Medulla oblongata (tissue), 1 donor: ENCODE measurements at regions not wholly inside any gene's neighbourhood (a gene's known extent, or its start where the extent isn't known, plus 50 kb on each side); places are given as distances from the start of the nearest gene placed in this dataset.

Experiments
- DNase-seq: peaks from one replicate; pipeline ENCODE4 v3.0.0-alpha.2; 2015; ENCODE audit errors: extremely low spot score

DNA sequence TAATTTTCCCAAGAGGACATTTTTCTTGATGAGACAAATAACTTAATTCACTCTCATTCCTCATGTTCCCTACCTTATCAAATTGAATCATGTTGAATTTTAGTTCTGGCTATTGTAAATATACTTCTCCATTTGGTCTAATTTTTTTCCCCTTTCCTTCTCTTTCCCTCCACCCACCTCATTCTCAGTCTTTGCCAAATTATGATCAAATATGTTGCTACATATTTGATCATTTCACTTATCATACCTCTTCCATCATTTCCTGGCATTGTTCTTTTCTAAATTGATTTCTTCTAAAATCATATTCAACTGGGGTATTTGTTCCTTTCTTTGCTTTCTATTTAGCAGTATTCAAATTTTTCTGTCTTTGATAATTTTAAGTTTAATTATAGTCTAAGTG lies 52.3 kb downstream of the HDGFL1 start:
- DNase-seq: no peak

- no peak for DNase-seq
These were observed 53.0 kb downstream of the HDGFL1 start for GRCh38 chr6:22622351-22622750.

DNA sequence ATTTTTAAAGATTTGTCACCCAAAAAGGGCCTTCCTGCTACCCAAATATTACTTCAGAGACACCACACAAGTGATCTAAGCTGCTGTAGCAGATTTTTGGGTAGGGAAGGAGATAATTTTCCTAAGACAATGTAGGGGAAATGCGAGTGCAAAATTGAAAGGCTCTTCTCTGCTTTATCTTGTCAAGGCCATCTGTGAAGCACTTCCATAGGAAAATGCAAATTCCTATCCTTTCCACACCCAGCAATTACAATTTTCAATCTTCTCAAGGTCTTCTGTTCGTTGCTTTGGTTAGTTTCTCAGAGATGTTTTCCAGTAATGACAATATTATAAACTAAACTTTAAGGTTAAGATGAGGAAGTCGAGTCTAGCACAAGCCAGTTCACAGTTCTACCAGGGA lies 53.4 kb downstream of the HDGFL1 start:
- DNase-seq: no peak

GRCh38 chr6:22627644-22628043 lies 58.3 kb downstream of the HDGFL1 start:
- no peak for DNase-seq

DNA sequence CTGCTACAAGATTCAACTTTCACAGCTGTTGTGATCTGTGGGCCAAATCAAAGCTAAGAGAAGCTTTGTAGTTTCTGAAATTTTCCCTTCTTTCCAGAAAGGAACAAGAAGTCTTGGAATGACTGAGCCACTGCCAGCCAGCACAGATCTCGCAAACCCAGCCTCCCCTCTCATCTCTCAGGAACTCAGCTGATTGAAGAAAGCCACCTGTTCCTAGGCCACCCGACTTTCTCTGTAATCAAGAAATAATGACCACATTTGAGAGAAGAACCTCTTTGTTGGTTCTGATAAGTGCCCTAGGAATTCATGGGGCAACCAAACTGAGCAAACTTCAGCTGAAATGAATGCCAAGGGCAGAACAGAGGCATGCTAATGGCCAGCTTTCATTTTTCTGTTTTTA lies 61.7 kb downstream of the HDGFL1 start:
- no peak for DNase-seq

DNA sequence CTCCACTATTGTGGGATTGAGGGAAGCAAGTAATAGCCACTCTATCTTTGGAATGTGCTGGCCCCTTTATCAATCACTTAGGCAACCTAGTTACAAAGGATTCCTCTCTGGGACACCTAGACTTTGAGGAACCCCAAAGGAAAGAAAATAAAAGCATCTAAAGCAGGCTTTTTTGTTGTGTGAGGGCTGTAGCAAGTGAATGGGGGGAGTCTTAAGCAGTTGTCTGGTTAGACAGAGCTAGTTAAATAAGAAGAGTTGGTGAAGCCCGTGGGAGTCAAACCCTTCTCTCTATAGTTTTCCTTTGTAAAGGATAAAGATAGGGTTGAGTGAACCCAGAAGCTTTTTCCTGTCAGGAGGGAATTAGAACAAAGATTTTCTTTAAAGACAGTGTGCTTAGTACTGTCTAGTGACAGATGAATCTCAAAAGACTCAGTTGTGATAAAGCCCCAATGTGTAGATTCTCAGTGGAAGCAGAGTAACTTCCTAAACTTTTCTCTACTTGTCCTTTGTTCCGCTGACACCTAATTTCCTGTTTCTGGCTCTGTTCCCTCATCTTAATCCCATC lies 63.3 kb downstream of the HDGFL1 start:
- DNase-seq: no peak

GRCh38 chr6:22636452-22636851 lies 67.1 kb downstream of the HDGFL1 start:
- no peak for DNase-seq

DNA sequence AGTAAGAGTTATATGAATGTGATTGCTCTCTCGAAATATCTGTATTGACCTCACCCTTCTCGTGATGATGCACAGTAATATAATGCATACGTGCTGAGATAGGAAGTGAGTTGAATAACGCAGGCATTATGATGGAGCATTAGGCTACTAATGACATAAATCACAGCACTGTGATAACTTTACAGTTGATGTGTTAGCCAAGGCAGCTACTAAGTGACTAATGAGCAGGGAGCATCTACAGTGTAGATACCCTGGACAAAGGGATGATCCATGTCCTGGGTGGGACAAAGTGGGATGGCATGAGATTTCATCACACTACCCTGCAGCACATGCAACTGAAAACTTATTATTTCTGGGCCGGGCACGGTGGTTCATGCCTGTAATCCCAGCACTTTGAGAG lies 68.4 kb downstream of the HDGFL1 start:
- DNase-seq: no peak

DNA sequence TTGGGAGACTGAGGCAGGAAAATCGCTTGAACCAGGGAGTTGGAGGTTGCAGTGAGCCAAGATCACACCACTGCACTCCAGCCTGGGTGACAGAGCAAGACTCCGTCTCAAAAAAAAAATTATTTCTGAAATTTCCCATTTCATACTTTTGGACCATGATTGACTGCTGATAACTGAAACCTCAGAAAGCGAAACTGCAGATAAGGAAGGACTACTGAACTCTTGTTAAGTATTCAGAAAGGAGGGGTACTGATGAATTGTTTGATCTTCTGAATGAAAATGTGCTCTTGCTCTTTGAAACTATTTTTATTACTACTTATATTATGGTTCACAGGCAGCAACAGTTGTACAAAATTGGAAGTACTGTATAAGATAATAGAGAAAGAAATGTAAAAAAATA lies 69.0 kb downstream of the HDGFL1 start:
- DNase-seq: no peak

DNA sequence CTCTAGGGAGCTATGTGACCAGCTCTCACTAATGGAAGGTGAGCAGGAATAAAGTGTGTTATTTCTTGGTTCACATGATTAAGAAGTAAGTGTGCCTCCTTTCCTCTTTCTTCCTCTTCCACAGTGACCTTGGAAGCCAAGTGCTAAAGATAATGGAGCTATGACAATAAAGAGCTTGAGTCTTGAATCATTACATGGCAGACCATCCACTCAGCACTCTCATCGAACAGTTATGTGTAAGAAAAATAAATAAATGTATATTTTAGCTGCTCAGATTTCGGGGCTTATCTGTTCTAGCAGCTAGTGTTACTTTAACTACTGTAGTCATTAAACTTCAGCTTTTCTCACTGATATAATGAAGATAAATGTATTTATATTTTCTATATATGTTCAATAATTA lies 72.9 kb downstream of the HDGFL1 start:
- no peak for DNase-seq

- DNase-seq: no peak
These were observed 74.4 kb downstream of the HDGFL1 start for GRCh38 chr6:22643780-22644179.

DNA sequence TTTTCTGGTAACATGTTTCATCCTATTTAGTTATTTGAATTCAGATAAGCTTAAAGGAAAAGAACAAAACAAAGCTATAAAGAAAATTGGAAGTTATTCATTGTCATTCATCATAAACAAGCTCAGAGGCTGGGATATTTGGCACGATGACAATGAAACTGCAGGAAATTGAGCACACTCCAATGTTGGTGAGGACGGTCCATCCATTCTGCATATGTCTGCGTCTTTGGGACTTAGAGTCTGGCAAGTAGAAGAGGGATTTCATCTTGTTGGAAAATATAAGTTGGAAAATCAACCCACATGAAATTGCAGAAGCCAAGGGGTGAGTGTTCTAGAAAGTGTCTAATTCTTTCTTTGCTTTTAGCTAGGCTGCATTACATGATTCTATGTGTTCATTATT lies 78.4 kb downstream of the HDGFL1 start:
- no peak for DNase-seq

DNA sequence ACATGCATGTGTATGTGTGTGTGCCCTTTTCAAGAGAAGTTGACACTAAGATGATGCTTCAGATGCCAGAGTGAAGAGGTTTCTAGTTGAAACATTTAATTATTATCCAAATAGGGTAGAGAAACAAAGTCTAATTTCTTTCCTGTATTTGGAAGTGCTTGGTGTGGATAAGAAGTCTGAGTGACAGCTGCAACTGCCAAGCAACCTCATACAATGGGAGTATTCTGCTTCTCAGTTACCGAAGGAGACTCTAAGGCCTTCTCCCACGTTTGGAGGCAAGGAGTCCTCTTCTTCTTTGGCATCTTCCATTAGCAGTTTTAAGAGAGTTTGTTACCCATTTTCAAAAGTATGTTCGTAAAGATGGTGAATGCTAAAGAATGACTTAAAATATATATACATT lies 82.4 kb downstream of the HDGFL1 start:
- no peak for DNase-seq

DNA sequence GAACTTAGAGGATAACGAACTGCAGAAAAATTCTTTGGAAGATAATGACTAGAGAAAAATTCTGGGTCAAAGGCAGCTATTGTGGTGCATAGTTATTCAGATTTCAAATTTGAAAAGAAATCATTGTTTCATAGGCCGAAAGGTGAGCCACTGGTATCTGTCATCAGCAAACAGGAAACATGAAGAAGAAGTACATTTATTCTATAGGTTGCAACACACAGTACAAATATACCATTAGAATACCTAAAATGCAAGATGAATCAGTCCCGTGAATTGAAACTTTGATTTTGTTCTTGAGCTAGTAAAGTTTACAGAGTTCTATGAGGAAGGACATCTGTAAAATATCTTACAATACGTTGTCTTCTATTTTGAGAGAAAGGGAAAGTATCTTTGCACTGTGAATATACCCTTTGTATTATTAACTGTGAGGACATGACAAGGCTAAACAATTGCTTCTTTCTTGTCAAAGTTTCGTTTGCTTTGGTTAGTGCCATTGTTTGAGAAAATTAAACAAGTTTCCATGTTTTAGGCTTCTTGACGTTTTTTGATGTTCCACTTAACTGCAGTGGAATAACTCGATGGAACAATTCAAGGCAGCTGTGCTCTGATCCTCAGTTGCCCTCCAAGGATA lies 84.7 kb downstream of the HDGFL1 start:
- DNase-seq: peak; percentile 70

DNA sequence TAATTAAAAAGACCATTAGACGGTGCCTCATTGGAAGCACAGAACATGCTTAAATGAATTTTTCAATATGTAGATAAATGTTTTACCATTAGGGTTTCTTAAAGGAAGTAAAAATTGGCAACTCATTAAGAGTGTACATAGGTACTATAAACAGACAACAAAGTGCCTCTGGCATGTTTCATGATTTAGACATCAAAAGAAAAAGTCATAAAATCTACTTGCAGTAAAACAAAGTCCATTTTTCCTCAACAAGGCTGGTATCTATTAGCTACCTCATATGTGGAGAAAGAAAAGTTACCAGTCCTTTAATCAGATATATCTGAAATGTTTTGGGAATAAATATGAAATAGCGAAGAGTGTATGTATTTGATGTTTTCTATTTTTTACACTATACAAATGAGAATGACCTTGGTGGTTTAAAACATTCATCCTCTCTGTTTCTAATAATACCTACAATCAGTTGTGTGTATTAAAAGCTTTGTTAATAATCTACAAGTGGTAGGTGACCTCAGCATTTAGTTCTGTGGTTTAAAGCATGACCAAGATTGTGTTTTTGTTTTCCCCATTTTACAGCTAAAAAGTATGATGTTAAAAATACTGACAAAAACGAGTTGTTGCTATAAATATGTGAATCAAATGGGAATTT lies 87.5 kb downstream of the HDGFL1 start:
- no peak for DNase-seq

DNA sequence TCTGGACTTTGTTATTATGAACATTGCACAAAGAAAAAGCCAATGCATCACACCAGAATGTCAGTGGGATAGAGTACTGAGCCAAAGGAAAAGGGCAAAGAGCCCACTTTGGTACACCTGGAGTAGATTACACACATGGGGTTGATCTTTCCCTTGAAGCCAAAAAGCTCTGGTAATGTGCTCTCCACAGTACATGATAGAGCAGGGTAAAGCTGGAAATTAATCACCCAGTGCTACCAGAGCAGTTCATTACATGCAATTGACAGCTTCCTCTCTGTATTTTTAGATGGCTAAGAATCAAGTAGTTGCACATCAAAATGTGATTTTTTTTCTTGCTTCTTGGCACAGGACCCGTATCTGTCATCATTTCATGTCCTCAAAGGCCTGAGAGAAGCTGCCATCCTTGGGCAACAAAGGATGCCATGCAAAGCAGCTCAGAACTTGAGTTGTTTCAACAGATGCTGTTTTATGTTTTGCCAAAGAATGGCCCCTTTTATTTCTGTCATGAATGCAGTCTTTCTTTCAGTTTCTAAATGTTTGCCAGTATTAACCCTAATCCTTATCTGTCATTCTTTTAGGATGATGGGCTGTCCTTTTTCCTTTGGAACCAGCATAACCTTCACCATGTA lies 88.1 kb downstream of the HDGFL1 start:
- peak; percentile 93 for DNase-seq

GRCh38 chr6:22658183-22658582 lies 88.8 kb downstream of the HDGFL1 start:
- no peak for DNase-seq

- no peak for DNase-seq
These were observed 89.6 kb downstream of the HDGFL1 start for GRCh38 chr6:22658934-22659333.

DNA sequence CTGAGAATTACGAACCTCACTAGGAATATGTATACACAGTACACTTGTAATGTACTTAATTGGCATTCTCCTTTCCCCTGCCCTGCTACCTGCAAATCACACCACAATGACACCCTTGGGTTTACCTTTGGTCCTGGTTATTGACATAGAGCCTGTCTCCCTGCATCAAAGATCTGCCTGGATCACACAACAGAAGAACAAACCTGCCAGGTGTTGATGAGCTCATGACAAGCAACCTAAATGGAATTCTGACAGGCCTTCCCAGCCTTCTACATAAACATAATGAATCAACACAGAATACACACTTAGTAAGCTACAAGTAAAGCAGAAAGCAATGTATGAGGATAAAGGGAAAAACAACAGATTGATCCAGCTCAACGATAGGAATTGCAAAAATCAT lies 95.6 kb downstream of the HDGFL1 start:
- DNase-seq: no peak

DNA sequence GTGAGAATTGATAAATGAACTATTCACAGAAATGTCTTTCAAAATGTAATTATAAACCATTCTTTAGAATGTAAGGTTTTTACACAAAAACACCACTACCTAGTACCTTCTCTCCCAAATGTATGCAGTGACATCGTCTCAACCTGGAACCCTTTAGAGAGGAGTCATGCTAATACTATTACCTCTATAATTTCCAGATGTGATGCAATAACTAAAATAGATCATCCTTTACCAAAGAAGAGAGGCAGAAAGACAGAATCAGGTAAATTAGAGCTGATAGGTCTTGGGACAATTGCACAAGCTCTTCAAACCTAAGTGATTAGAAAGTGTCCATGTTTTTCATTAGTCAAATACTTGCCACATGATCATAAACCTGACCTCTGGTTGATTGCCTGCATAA lies 96.7 kb downstream of the HDGFL1 start:
- no peak for DNase-seq

- DNase-seq: no peak
These were observed 97.2 kb downstream of the HDGFL1 start for GRCh38 chr6:22666586-22666985.

DNA sequence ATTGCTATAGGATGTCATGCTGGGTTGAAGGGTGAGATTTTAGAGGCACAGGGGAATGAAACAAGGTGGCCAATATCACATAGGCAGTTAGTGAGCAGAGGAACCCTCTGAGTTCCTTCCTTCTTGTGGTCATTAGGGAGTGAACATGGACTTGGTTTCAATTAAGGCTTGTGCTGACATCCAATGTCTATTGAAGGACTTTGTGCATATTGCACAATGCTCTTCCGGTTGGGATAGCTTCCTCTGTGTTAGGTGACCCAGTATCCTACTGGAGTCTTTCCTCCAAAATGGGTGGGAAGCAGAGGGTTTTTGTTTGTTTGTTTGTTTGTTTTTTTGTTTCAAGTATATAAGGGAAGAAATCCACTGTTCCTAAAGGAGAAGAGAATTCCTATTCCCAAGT lies 98.5 kb downstream of the HDGFL1 start:
- no peak for DNase-seq

- DNase-seq: no peak
These were observed 98.9 kb downstream of the HDGFL1 start for GRCh38 chr6:22668307-22668706.
